ENCODE measurements at regions not wholly inside any gene's neighbourhood (a gene's known extent, or its start where the extent isn't known, plus 50 kb on each side); places are given as distances from the start of the nearest gene placed in this dataset.

GRCh38 chr13:54511366-54511765, 1482.8 kb downstream of the OLFM4 start:
- Histone ChIP-seq H3K9me3 (ENCODE audit: control insufficient read depth in 2 of 3, insufficient read depth in 1 of 3, low read length in 3 of 3) (no peaks in the 10 kb centered on the region), H3K4me1 (ENCODE audit: control insufficient read depth in 2 of 3, insufficient read depth in 2 of 3, low read depth in 1 of 3, low read length in 3 of 3) (no peaks in the 10 kb centered on the region), H3K27me3 (ENCODE audit: control insufficient read depth, insufficient read depth, low read length) (no peaks in the 10 kb centered on the region), H3K27ac (ENCODE audit: low read depth in 2 of 2, low read length in 2 of 2) (no peak overlapping the region), H3K9ac (ENCODE audit: low read length in 3 of 3) (no peak overlapping the region), H3K4me3 (ENCODE audit: low read length in 3 of 3) (no peak overlapping the region), H3K36me3 (ENCODE audit: control insufficient read depth in 2 of 3, insufficient read depth in 3 of 3, low read length in 3 of 3) (no peaks in the 10 kb centered on the region)
- no peak for TF ChIP-seq CTCF (IDR thresholded peaks at IDR 0.05; ENCODE audit: borderline replicate concordance, extremely low read depth, insufficient read depth)
- no peak for DNase-seq
- intact Hi-C loops (cut with DNase I), result no loop called here
- FAIRE-seq, result no peak

GRCh38 chr13:54513254-54513653, 1484.6 kb downstream of the OLFM4 start:
- FAIRE-seq (no peak), DNase-seq (no peak)
- no peak overlapping the region for H3K4me3 ChIP-seq (ENCODE audit: low read length in 3 of 3)
- intact Hi-C loops (cut with DNase I), result no loop called here
- no peaks in the 10 kb centered on the region for H3K9me3 ChIP-seq (ENCODE audit: control insufficient read depth in 2 of 3, insufficient read depth in 1 of 3, low read length in 3 of 3)
- H3K27ac ChIP-seq (ENCODE audit: low read depth in 2 of 2, low read length in 2 of 2), result no peak overlapping the region
- no peaks in the 10 kb centered on the region for H3K4me1 ChIP-seq (ENCODE audit: control insufficient read depth in 2 of 3, insufficient read depth in 2 of 3, low read depth in 1 of 3, low read length in 3 of 3)
- TF ChIP-seq CTCF (IDR thresholded peaks at IDR 0.05; ENCODE audit: borderline replicate concordance, extremely low read depth, insufficient read depth), result no peak
- H3K9ac ChIP-seq (ENCODE audit: low read length in 3 of 3), result no peak overlapping the region
- H3K36me3 ChIP-seq (ENCODE audit: control insufficient read depth in 2 of 3, insufficient read depth in 3 of 3, low read length in 3 of 3), result no peaks in the 10 kb centered on the region
- H3K27me3 ChIP-seq (ENCODE audit: control insufficient read depth, insufficient read depth, low read length), result no peaks in the 10 kb centered on the region

- no peak for FAIRE-seq
Observed at GRCh38 chr13:54536112-54536511, 1507.5 kb downstream of the OLFM4 start.

More at GRCh38 chr13:54536112-54536511, 1507.5 kb downstream of the OLFM4 start:
- no peak overlapping the region for H3K27ac ChIP-seq (ENCODE audit: low read depth in 2 of 2, low read length in 2 of 2)
- H3K4me3 ChIP-seq (ENCODE audit: low read length in 3 of 3), result no peak overlapping the region
- TF ChIP-seq CTCF (IDR thresholded peaks at IDR 0.05; ENCODE audit: borderline replicate concordance, extremely low read depth, insufficient read depth), result no peak
- no peak overlapping the region for H3K9ac ChIP-seq (ENCODE audit: low read length in 3 of 3)
- H3K36me3 ChIP-seq (ENCODE audit: control insufficient read depth in 2 of 3, insufficient read depth in 3 of 3, low read length in 3 of 3), result no peaks in the 10 kb centered on the region
- H3K27me3 ChIP-seq (ENCODE audit: control insufficient read depth, insufficient read depth, low read length), result no peaks in the 10 kb centered on the region
- no peaks in the 10 kb centered on the region for H3K4me1 ChIP-seq (ENCODE audit: control insufficient read depth in 2 of 3, insufficient read depth in 2 of 3, low read depth in 1 of 3, low read length in 3 of 3)
- DNase-seq, result peak in 2 of 5 donors; percentile 6 to 13
- intact Hi-C loops (cut with DNase I), result no loop called here
- H3K9me3 ChIP-seq (ENCODE audit: control insufficient read depth in 2 of 3, insufficient read depth in 1 of 3, low read length in 3 of 3), result no peaks in the 10 kb centered on the region

Measured in kidney (tissue), 13 donors.